H1 (cell line): ENCODE measurements at regions not wholly inside any gene's neighbourhood (a gene's known extent, or its start where the extent isn't known, plus 50 kb on each side); places are given as distances from the start of the nearest gene placed in this dataset.

Experiments
- CTCF ChIA-PET: fragments of 300-600 bp; sonication (Branson Sonifier 250); formaldehyde crosslinking; loops from one replicate; lab custom pipeline; 2021; ENCODE audit not compliant: partially characterized antibody; lab: Charles Lee
- POLR2A ChIA-PET: fragments of 300-600 bp; sonication (Branson Sonifier 250); formaldehyde crosslinking; loops from one replicate; lab custom pipeline; 2021; ENCODE audit warnings: inconsistent platforms; ENCODE audit not compliant: partially characterized antibody; lab: Charles Lee
- DNase-seq, 2 experiments: peaks; one replicate each; pipeline versions ENCODE4 v3.0.0 to v3.0.0-alpha.2; 2010 to 2022; ENCODE audit warnings: low spot score in 2 of 2, low read depth in 1 of 2, mixed read lengths in 1 of 2
- FAIRE-seq: peaks from 2 replicates; lab custom pipeline; 2011; peaks lifted over from hg19 to GRCh38; lab: Jason Lieb, UNC
- H2AFZ ChIP-seq: 2 replicates; pipeline ENCODE4 v1.8.1; 2012; ENCODE audit warnings: low read length, inconsistent platforms
- H2AK5ac ChIP-seq: 2 replicates; pipeline ENCODE4 v1.6.1; 2013; ENCODE audit warnings: low read depth, low read length
- H2BK120ac ChIP-seq: replicated peaks from 2 replicates; pipeline ENCODE3; 2013; ENCODE audit warnings: low read depth, low read length, inconsistent platforms
- H2BK12ac ChIP-seq: 2 replicates; pipeline ENCODE4 v1.6.1; 2013; ENCODE audit warnings: low read depth, low read length
- H2BK15ac ChIP-seq: 2 replicates; pipeline ENCODE4 v1.6.1; 2013; ENCODE audit warnings: low read length
- H2BK20ac ChIP-seq: 2 replicates; pipeline ENCODE4 v1.6.1; 2013; ENCODE audit warnings: low read length
- H2BK5ac ChIP-seq: 2 replicates; pipeline ENCODE4 v1.6.1; 2013; ENCODE audit warnings: low read depth, low read length
- H3K14ac ChIP-seq: 2 replicates; pipeline ENCODE4 v1.6.1; 2013; ENCODE audit warnings: inconsistent platforms; ENCODE audit not compliant: insufficient read length
- H3K18ac ChIP-seq: 2 replicates; pipeline ENCODE4 v1.6.1; 2013; ENCODE audit warnings: low read length; ENCODE audit errors: extremely low read depth
- H3K23ac ChIP-seq: 2 replicates; pipeline ENCODE4 v1.6.1; 2013; ENCODE audit warnings: inconsistent platforms; ENCODE audit not compliant: insufficient read length
- H3K23me2 ChIP-seq: 2 replicates; pipeline ENCODE4 v1.6.1; 2013; ENCODE audit warnings: low read depth, low read length
- H3K27ac ChIP-seq: 2 replicates; pipeline ENCODE4 v1.6.1; 2011; ENCODE audit warnings: low read depth, low read length, inconsistent platforms
- H3K27me3 ChIP-seq, 4 experiments: replicated peaks in 1 of 4; 1 replicate in 1 of 4; 2 replicates in 3 of 4; pipeline versions ENCODE4 v1.6.1 to v1.8.1; 2011 to 2013; ENCODE audit warnings: low read length in 3 of 4, mild to moderate bottlenecking in 3 of 4, inconsistent platforms in 2 of 4, mixed read lengths in 2 of 4, moderate library complexity in 1 of 4; ENCODE audit not compliant: control insufficient read depth in 3 of 4, insufficient read depth in 3 of 4; ENCODE audit errors: extremely low read depth in 1 of 4
- H3K36me3 ChIP-seq, 4 experiments: 2 replicates each; pipeline versions ENCODE4 v1.6.1 to v1.8.1; 2011 to 2013; ENCODE audit warnings: mild to moderate bottlenecking in 4 of 4, low read length in 3 of 4, moderate library complexity in 2 of 4, control low read depth in 1 of 4, inconsistent platforms in 1 of 4; ENCODE audit not compliant: insufficient read depth in 4 of 4, control insufficient read depth in 2 of 4
- H3K4ac ChIP-seq: replicated peaks from 2 replicates; pipeline ENCODE3; 2013; ENCODE audit warnings: low read length, low read depth, mixed read lengths, inconsistent platforms; ENCODE audit not compliant: insufficient read length
- H3K4me1 ChIP-seq, 4 experiments: replicated peaks in 1 of 4; 1 replicate in 1 of 4; 2 replicates in 3 of 4; pipeline versions ENCODE4 v1.6.1 to v1.8.1; 2011 to 2013; ENCODE audit warnings: low read length in 3 of 4, inconsistent platforms in 2 of 4, mixed read lengths in 1 of 4; ENCODE audit not compliant: insufficient read depth in 4 of 4, control insufficient read depth in 3 of 4
- H3K4me2 ChIP-seq, 2 experiments: 2 replicates each; pipeline versions ENCODE4 v1.6.1 to v1.8.1; 2011 to 2013; ENCODE audit warnings: low read depth in 2 of 2, low read length in 2 of 2, control low read depth in 1 of 2, inconsistent platforms in 1 of 2, mild to moderate bottlenecking in 1 of 2; ENCODE audit not compliant: insufficient read depth in 1 of 2
- H3K4me3 ChIP-seq, 4 experiments: fragments of 200-600, 300-600 bp in 1 of 4; sonication (generic), shearing (Covaris generic), sonication (Bioruptor Twin) in 1 of 4; 2 replicates each; pipeline versions ENCODE4 v1.5.1 to v1.8.1; 2011 to 2016; ENCODE audit warnings: low read length in 4 of 4, low read depth in 3 of 4, control low read depth in 2 of 4, inconsistent platforms in 2 of 4, mild to moderate bottlenecking in 2 of 4, mixed read lengths in 1 of 4, moderate library complexity in 1 of 4; ENCODE audit not compliant: insufficient read depth in 2 of 4; ENCODE audit errors: extremely low read depth in 1 of 4
- H3K56ac ChIP-seq: replicated peaks from 2 replicates; pipeline ENCODE3; 2013; ENCODE audit warnings: low read depth, mild to moderate bottlenecking, mixed read lengths, low read length, inconsistent platforms; ENCODE audit not compliant: insufficient read length
- H3K79me1 ChIP-seq: 2 replicates; pipeline ENCODE4 v1.6.1; 2013; ENCODE audit warnings: low read depth, low read length, control low read depth
- H3K79me2 ChIP-seq, 2 experiments: 2 replicates each; pipeline versions ENCODE4 v1.6.1 to v1.8.1; 2012 to 2013; ENCODE audit warnings: low read length in 2 of 2, mild to moderate bottlenecking in 2 of 2, inconsistent platforms in 1 of 2; ENCODE audit not compliant: insufficient read depth in 2 of 2, control insufficient read depth in 1 of 2
- H3K9ac ChIP-seq, 4 experiments: replicated peaks in 1 of 4; 1 replicate in 1 of 4; 2 replicates in 3 of 4; pipeline versions ENCODE4 v1.6.1 to v1.8.1; 2011 to 2013; ENCODE audit warnings: low read depth in 3 of 4, low read length in 3 of 4, control low read depth in 2 of 4, mild to moderate bottlenecking in 2 of 4, moderate library complexity in 2 of 4, inconsistent platforms in 1 of 4; ENCODE audit errors: extremely low read depth in 1 of 4
- H3K9me3 ChIP-seq, 2 experiments: 2 replicates each; pipeline versions ENCODE4 v1.6.1 to v1.8.1; 2012 to 2013; ENCODE audit warnings: mild to moderate bottlenecking in 2 of 2, moderate library complexity in 2 of 2, control low read depth in 1 of 2, inconsistent platforms in 1 of 2, low read depth in 1 of 2, low read length in 1 of 2, mixed read lengths in 1 of 2; ENCODE audit not compliant: insufficient read depth in 2 of 2
- H4K20me1 ChIP-seq, 2 experiments: replicated peaks in 1 of 2; 2 replicates each; pipeline versions ENCODE3 to v1.8.1; 2011 to 2013; ENCODE audit warnings: inconsistent platforms in 2 of 2, low read length in 2 of 2, mild to moderate bottlenecking in 1 of 2; ENCODE audit not compliant: insufficient read depth in 2 of 2, control insufficient read depth in 1 of 2
- H4K5ac ChIP-seq: 2 replicates; pipeline ENCODE4 v1.6.1; 2013; ENCODE audit warnings: low read length, low read depth, mixed read lengths, inconsistent platforms; ENCODE audit not compliant: insufficient read length
- H4K8ac ChIP-seq: 2 replicates; pipeline ENCODE4 v1.8.0; 2013; ENCODE audit warnings: mild to moderate bottlenecking, moderate library complexity, low read length, inconsistent platforms; ENCODE audit not compliant: insufficient read depth; ENCODE audit errors: extremely low read depth
- H4K91ac ChIP-seq: replicated peaks from 2 replicates; pipeline ENCODE3; 2013; ENCODE audit warnings: low read length, mixed read lengths, inconsistent platforms; ENCODE audit not compliant: insufficient read length
- CTBP2 ChIP-seq: IDR thresholded peaks from 2 replicates; pipeline ENCODE4 v1.7.0; 2011; ENCODE audit warnings: borderline replicate concordance, mild to moderate bottlenecking, moderate library complexity, mixed read lengths, low read length; ENCODE audit not compliant: insufficient read depth, insufficient read length
- GABPA ChIP-seq: IDR thresholded peaks from 2 replicates; pipeline ENCODE4 v1.6.1; 2011; ENCODE audit warnings: mild to moderate bottlenecking, low read length, moderate library complexity, borderline replicate concordance; ENCODE audit not compliant: insufficient read depth
- GTF2F1 ChIP-seq: IDR thresholded peaks from 2 replicates; pipeline ENCODE4 v1.6.1; 2012; ENCODE audit warnings: low read depth, low read length, improper control_type of control experiment, borderline replicate concordance
- KDM5A ChIP-seq: fragments of 200-600 bp; IDR thresholded peaks from 2 replicates; pipeline ENCODE4 v1.7.1; 2012; ENCODE audit warnings: mild to moderate bottlenecking, low read length, inconsistent platforms, mixed read lengths
- POU5F1 ChIP-seq: IDR thresholded peaks from 2 replicates; pipeline ENCODE4 v1.6.1; 2011; ENCODE audit warnings: low read depth, mild to moderate bottlenecking, low read length, moderate library complexity
- RFX5 ChIP-seq: IDR thresholded peaks from 2 replicates; pipeline ENCODE4 v1.6.1; 2011; ENCODE audit warnings: low read depth, low read length, improper control_type of control experiment, borderline replicate concordance
- SAP30 ChIP-seq: fragments of 300-600 bp; sonication (generic); IDR thresholded peaks from 2 replicates; pipeline ENCODE4 v1.7.1; 2012; ENCODE audit warnings: low read length, moderate library complexity, mild to moderate bottlenecking, inconsistent platforms; ENCODE audit not compliant: insufficient read depth, insufficient replicate concordance
- SP4 ChIP-seq: IDR thresholded peaks from 2 replicates; pipeline ENCODE4 v1.6.1; 2012; ENCODE audit warnings: low read length, inconsistent platforms
- YY1 ChIP-seq: IDR thresholded peaks from 2 replicates; pipeline ENCODE4 v1.6.1; 2011; ENCODE audit warnings: low read depth, mild to moderate bottlenecking, low read length
- WGBS, 2 experiments: shearing (Covaris generic) in 1 of 2; methylation state at CpG; one replicate each; pipeline versions ENCODE4 v1.1.6 to v1.1.7; 2013 to 2015; ENCODE audit warnings: low lambda C conversion rate in 2 of 2, mixed read lengths in 2 of 2, inconsistent platforms in 1 of 2, low coverage in 1 of 2, missing lambda C conversion rate in 1 of 2; ENCODE audit not compliant: insufficient replicate concordance in 2 of 2, insufficient coverage in 1 of 2, insufficient read length in 1 of 2; ENCODE audit errors: extremely low coverage in 1 of 2, missing lambda C conversion rate in 1 of 2; 5-methylcytosine and 5-hydroxymethylcytosine counted together

- H2AK5ac ChIP-seq, result no peak overlapping the region
- H3K4me1 ChIP-seq, result peaks cover 3 to 8% (median 5%) of the 10 kb centered on the region in 4 experiments; a peak in 6 of 7 replicates
- no peak overlapping the region for H3K4ac ChIP-seq
- no peak overlapping the region for H2BK12ac ChIP-seq
- TF ChIP-seq SAP30 (no peak), CTBP2 (no peak), KDM5A (no peak), POU5F1 (no peak), GTF2F1 (no peak), SP4 (no peak), GABPA (no peak), YY1 (no peak), RFX5 (no peak)
- H3K18ac ChIP-seq, result no peak overlapping the region
- no peak overlapping the region for H2BK20ac ChIP-seq
- H3K27me3 ChIP-seq, result no peaks in the 10 kb centered on the region
- no peaks in the 10 kb centered on the region for H3K79me1 ChIP-seq
- H4K8ac ChIP-seq, result no peak overlapping the region
- H3K23ac ChIP-seq, result no peak overlapping the region
- H3K36me3 ChIP-seq, result no peaks in the 10 kb centered on the region
- no peak overlapping the region for H3K56ac ChIP-seq
- H3K4me3 ChIP-seq, result no peak overlapping the region
- no peak overlapping the region for H2BK15ac ChIP-seq
- H3K23me2 ChIP-seq, result no peaks in the 10 kb centered on the region
- H4K91ac ChIP-seq, result no peak overlapping the region
- DNase-seq, result no peak
- no peak overlapping the region for H3K27ac ChIP-seq
- no peak overlapping the region for H4K5ac ChIP-seq
- no peak overlapping the region for H2BK120ac ChIP-seq
- no peaks in the 10 kb centered on the region for H3K79me2 ChIP-seq
- H2AFZ ChIP-seq, result no peak overlapping the region
- H3K9ac ChIP-seq, result no peak overlapping the region
- H4K20me1 ChIP-seq, result no peaks in the 10 kb centered on the region
- no peak overlapping the region for H3K14ac ChIP-seq
- POLR2A ChIA-PET, result no interaction called here
- 90% methylated on average over 6 of the region's 6 CpGs; no CpG with 5 or more reads in 1 of the 2 experiments for whole genome bisulfite sequencing, 2 experiments
- no peaks in the 10 kb centered on the region for H3K9me3 ChIP-seq
- no peak for FAIRE-seq
- CTCF ChIA-PET, result interaction anchor here (0.6 to 1.8 kb wide), 6 partner anchors 9 to 181 kb away, joined by 3 to 5 read pairs (median 4); no protein-coding TSS in a partner anchor
- no peak overlapping the region for H3K4me2 ChIP-seq
- H2BK5ac ChIP-seq, result no peak overlapping the region
These were observed 124.3 kb upstream of the PRICKLE2 start for GRCh38 chr3:64349551-64349950.
